Endothelial cell (in vitro differentiated cells): ENCODE measurements at regions not wholly inside any gene's neighbourhood (a gene's known extent, or its start where the extent isn't known, plus 50 kb on each side); places are given as distances from the start of the nearest gene placed in this dataset.

Experiments
- DNase-seq: peaks from one replicate; pipeline ENCODE4 v3.0.0; 2021; ENCODE audit warnings: low spot score
- H3K27ac Mint-ChIP-seq: one replicate; pipeline ENCODE4 v1.8.0; 2021; ENCODE audit warnings: mixed read lengths, inconsistent platforms; ENCODE audit not compliant: unreplicated experiment
- H3K27me3 Mint-ChIP-seq: one replicate; pipeline ENCODE4 v1.8.0; 2021; ENCODE audit warnings: mild to moderate bottlenecking, moderate library complexity, mixed read lengths, inconsistent platforms; ENCODE audit not compliant: unreplicated experiment
- H3K36me3 Mint-ChIP-seq: one replicate; pipeline ENCODE4 v1.8.0; 2021; ENCODE audit warnings: mild to moderate bottlenecking, low read depth, mixed read lengths, inconsistent platforms; ENCODE audit not compliant: unreplicated experiment
- H3K4me1 Mint-ChIP-seq: one replicate; pipeline ENCODE4 v1.8.0; 2021; ENCODE audit warnings: mild to moderate bottlenecking, mixed read lengths, inconsistent platforms; ENCODE audit not compliant: unreplicated experiment
- H3K4me3 Mint-ChIP-seq: one replicate; pipeline ENCODE4 v1.8.0; 2021; ENCODE audit warnings: mild to moderate bottlenecking, mixed read lengths, inconsistent platforms; ENCODE audit not compliant: unreplicated experiment
- H3K9me3 Mint-ChIP-seq: one replicate; pipeline ENCODE4 v1.8.0; 2021; ENCODE audit warnings: mixed read lengths, inconsistent platforms; ENCODE audit not compliant: unreplicated experiment
- CTCF ChIP-seq: fragments of 200-600 bp; sonication (generic); IDR thresholded peaks from one replicate; pipeline ENCODE4 v1.5.0; 2021; ENCODE audit warnings: antibody characterized with exemption; ENCODE audit not compliant: unreplicated experiment

- DNase-seq, result no peak
- peaks cover 2% of the 10 kb centered on the region for H3K4me1 Mint-ChIP-seq
- no peaks in the 10 kb centered on the region for H3K27me3 Mint-ChIP-seq
- TF ChIP-seq CTCF, result no peak
- no peaks in the 10 kb centered on the region for H3K9me3 Mint-ChIP-seq
- no peak overlapping the region for H3K4me3 Mint-ChIP-seq
- no peak overlapping the region for H3K27ac Mint-ChIP-seq
- H3K36me3 Mint-ChIP-seq, result no peaks in the 10 kb centered on the region
These were observed 334.9 kb downstream of the SOX11 start for GRCh38 chr2:6027066-6027465.

GRCh38 chr2:6031200-6031867, 339.1 kb downstream of the SOX11 start:
- Mint-ChIP-seq H3K36me3 (no peaks in the 10 kb centered on the region), H3K9me3 (no peaks in the 10 kb centered on the region)

DNA sequence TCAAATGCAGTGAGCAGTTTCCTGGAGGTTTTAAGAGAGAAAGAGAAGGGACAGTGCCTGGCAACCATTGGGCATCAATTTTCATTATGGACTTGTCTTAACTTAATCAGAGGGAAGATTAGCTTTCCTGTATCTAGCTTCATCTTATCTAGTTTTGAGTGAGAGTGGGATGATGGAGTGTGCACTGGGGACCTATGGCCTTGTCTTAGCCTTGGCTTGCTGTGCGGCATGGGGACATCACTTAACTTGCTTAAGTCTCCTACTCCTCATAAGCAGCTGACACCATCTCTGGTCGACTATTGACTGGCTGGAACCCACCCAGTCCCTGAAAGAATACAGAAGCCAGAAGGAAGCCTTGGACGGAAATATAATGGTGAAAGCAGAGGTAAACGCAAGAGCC, 344.0 kb downstream of the SOX11 start:
- Mint-ChIP-seq H3K36me3 (no peaks in the 10 kb centered on the region), H3K27me3 (no peaks in the 10 kb centered on the region), H3K27ac (no peak overlapping the region), H3K4me3 (no peak overlapping the region), H3K4me1 (no peaks in the 10 kb centered on the region), H3K9me3 (no peaks in the 10 kb centered on the region)
- TF ChIP-seq CTCF, result no peak
- no peak for DNase-seq

More at GRCh38 chr2:6031200-6031867, 339.1 kb downstream of the SOX11 start:
- Mint-ChIP-seq H3K27ac (no peak overlapping the region), H3K4me1 (peaks cover 2% of the 10 kb centered on the region), H3K27me3 (no peaks in the 10 kb centered on the region), H3K4me3 (no peak overlapping the region)
- TF ChIP-seq CTCF, result no peak
- no peak for DNase-seq

DNA sequence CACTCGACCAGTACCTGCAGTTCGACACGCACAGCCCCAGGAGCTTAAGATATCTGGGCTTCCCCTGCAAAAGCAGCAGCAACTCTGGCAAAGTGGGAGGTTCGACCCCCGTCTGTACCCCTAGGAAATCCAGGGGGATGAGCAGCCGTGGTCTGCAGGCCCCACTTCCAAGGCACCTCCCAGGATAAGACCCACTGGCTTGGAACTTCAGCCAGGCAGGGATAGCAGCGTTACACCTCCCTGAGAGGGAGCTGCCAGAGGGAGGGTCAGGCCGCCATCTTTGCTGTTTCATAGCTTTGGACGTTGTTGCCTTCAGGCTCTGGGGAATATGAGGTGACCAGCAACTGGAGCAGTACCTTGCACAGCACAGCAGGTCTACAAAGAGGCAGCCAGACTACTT, 351.1 kb downstream of the SOX11 start:
- DNase-seq, result no peak
- no peaks in the 10 kb centered on the region for H3K36me3 Mint-ChIP-seq
- no peak for TF ChIP-seq CTCF
- H3K4me1 Mint-ChIP-seq, result no peaks in the 10 kb centered on the region
- H3K27me3 Mint-ChIP-seq, result peaks cover 2% of the 10 kb centered on the region
- no peaks in the 10 kb centered on the region for H3K9me3 Mint-ChIP-seq
- no peak overlapping the region for H3K4me3 Mint-ChIP-seq
- no peak overlapping the region for H3K27ac Mint-ChIP-seq

- Mint-ChIP-seq H3K9me3 (no peaks in the 10 kb centered on the region), H3K4me1 (no peaks in the 10 kb centered on the region), H3K27ac (no peak overlapping the region), H3K36me3 (no peaks in the 10 kb centered on the region), H3K27me3 (no peaks in the 10 kb centered on the region), H3K4me3 (no peak overlapping the region)
- TF ChIP-seq CTCF, result no peak
- DNase-seq, result no peak
These were observed 360.5 kb downstream of the SOX11 start for GRCh38 chr2:6052649-6053048.
